Mesothelial cell of epicardium (in vitro differentiated cells): ENCODE measurements at regions not wholly inside any gene's neighbourhood (a gene's known extent, or its start where the extent isn't known, plus 50 kb on each side); places are given as distances from the start of the nearest gene placed in this dataset.
"Not testable (repeated sequence)": the region's sequence is repeated elsewhere in the genome, so short reads cannot be mapped to it uniquely, and the experiment has no call there.

Source experiments
- DNase-seq, 2 experiments: peaks; one replicate each; pipeline ENCODE4 v3.0.0; 2021; ENCODE audit warnings: low spot score in 2 of 2; ENCODE audit not compliant: unreplicated experiment in 2 of 2
- H3K27ac Mint-ChIP-seq: 2 replicates; pipeline ENCODE4 v1.8.0; 2021; ENCODE audit warnings: mixed read lengths
- H3K27me3 Mint-ChIP-seq: 2 replicates; pipeline ENCODE4 v1.8.0; 2021; ENCODE audit warnings: low read depth, mixed read lengths
- H3K36me3 Mint-ChIP-seq: 2 replicates; pipeline ENCODE4 v1.8.0; 2021; ENCODE audit warnings: mixed read lengths
- H3K4me1 Mint-ChIP-seq: 2 replicates; pipeline ENCODE4 v1.8.0; 2021; ENCODE audit warnings: mixed read lengths
- H3K4me3 Mint-ChIP-seq: 2 replicates; pipeline ENCODE4 v1.8.0; 2021; ENCODE audit warnings: mild to moderate bottlenecking, moderate library complexity, mixed read lengths
- H3K9me3 Mint-ChIP-seq: 2 replicates; pipeline ENCODE4 v1.8.0; 2021; ENCODE audit warnings: mixed read lengths
- CTCF ChIP-seq: fragments of 200-600 bp; sonication (generic); IDR thresholded peaks from one replicate; pipeline ENCODE4 v1.5.0; 2021; ENCODE audit warnings: antibody characterized with exemption; ENCODE audit not compliant: unreplicated experiment

- TF ChIP-seq CTCF = no peak
- DNase-seq = no peak
- H3K27ac Mint-ChIP-seq = no peak overlapping the region
- H3K36me3 Mint-ChIP-seq = no peaks in the 10 kb centered on the region
- H3K9me3 Mint-ChIP-seq = peaks cover 5% of the 10 kb centered on the region
- H3K4me3 Mint-ChIP-seq = no peak overlapping the region
- peaks cover 2% of the 10 kb centered on the region for H3K4me1 Mint-ChIP-seq
- H3K27me3 Mint-ChIP-seq = no peaks in the 10 kb centered on the region
Measured at GRCh38 chr11:43130616-43131015, 181.2 kb upstream of the API5 start.

- DNase-seq = no peak
- no peak overlapping the region for H3K4me3 Mint-ChIP-seq
- H3K27me3 Mint-ChIP-seq = no peaks in the 10 kb centered on the region
- H3K9me3 Mint-ChIP-seq = peaks cover 14% of the 10 kb centered on the region
- no peaks in the 10 kb centered on the region for H3K4me1 Mint-ChIP-seq
- no peaks in the 10 kb centered on the region for H3K36me3 Mint-ChIP-seq
- H3K27ac Mint-ChIP-seq = no peak overlapping the region
- no peak for TF ChIP-seq CTCF
Measured at GRCh38 chr11:43135966-43136534, 175.7 kb upstream of the API5 start.

- no peak for TF ChIP-seq CTCF
- Mint-ChIP-seq H3K27ac (no peak overlapping the region), H3K4me1 (no peaks in the 10 kb centered on the region), H3K4me3 (no peak overlapping the region), H3K9me3 (peaks cover 24% of the 10 kb centered on the region), H3K36me3 (no peaks in the 10 kb centered on the region), H3K27me3 (no peaks in the 10 kb centered on the region)
- no peak for DNase-seq
Measured at GRCh38 chr11:43138621-43139140, 173.1 kb upstream of the API5 start.

- Mint-ChIP-seq H3K27me3 (no peaks in the 10 kb centered on the region), H3K4me3 (no peak overlapping the region), H3K36me3 (no peaks in the 10 kb centered on the region)
Measured at GRCh38 chr11:43145653-43146052, 166.1 kb upstream of the API5 start.

GRCh38 chr11:43150697-43151096, 161.1 kb upstream of the API5 start:
- Mint-ChIP-seq H3K4me1 (no peaks in the 10 kb centered on the region), H3K36me3 (no peaks in the 10 kb centered on the region), H3K27ac (no peak overlapping the region), H3K9me3 (peaks cover 16% of the 10 kb centered on the region), H3K4me3 (no peak overlapping the region), H3K27me3 (no peaks in the 10 kb centered on the region)
- TF ChIP-seq CTCF = no peak
- DNase-seq = no peak

More at GRCh38 chr11:43145653-43146052, 166.1 kb upstream of the API5 start:
- DNase-seq = no peak
- Mint-ChIP-seq H3K9me3 (peaks cover 21% of the 10 kb centered on the region), H3K27ac (no peak overlapping the region), H3K4me1 (no peaks in the 10 kb centered on the region)
- no peak for TF ChIP-seq CTCF

- Mint-ChIP-seq H3K27me3 (no peaks in the 10 kb centered on the region), H3K4me3 (no peak overlapping the region), H3K4me1 (no peaks in the 10 kb centered on the region), H3K27ac (no peak overlapping the region), H3K36me3 (no peaks in the 10 kb centered on the region), H3K9me3 (peaks cover 78% of the 10 kb centered on the region)
- DNase-seq = no peak
- no peak for TF ChIP-seq CTCF
Measured at GRCh38 chr11:43164831-43165230, 147.0 kb upstream of the API5 start.

GRCh38 chr11:43165393-43165792, 146.4 kb upstream of the API5 start:
- not testable (repeated sequence) for H3K4me1 Mint-ChIP-seq, H3K36me3 Mint-ChIP-seq, DNase-seq, H3K27me3 Mint-ChIP-seq, H3K27ac Mint-ChIP-seq, H3K4me3 Mint-ChIP-seq
- H3K9me3 Mint-ChIP-seq = peaks cover 77% of the 10 kb centered on the region

- H3K36me3 Mint-ChIP-seq, DNase-seq, H3K4me1 Mint-ChIP-seq, H3K4me3 Mint-ChIP-seq, H3K27me3 Mint-ChIP-seq, H3K27ac Mint-ChIP-seq: not testable (repeated sequence)
- H3K9me3 Mint-ChIP-seq = peaks cover 67% of the 10 kb centered on the region
Measured at GRCh38 chr11:43168241-43168640, 143.6 kb upstream of the API5 start.
